ENCODE measurements at regions not wholly inside any gene's neighbourhood (a gene's known extent, or its start where the extent isn't known, plus 50 kb on each side); places are given as distances from the start of the nearest gene placed in this dataset.

- no peaks in the 10 kb centered on the region for H3K79me1 ChIP-seq (ENCODE audit: insufficient read depth, low read depth, low read length, poor library complexity, severe bottlenecking)
Observed at GRCh38 chr1:164188497-164188896, 370.5 kb upstream of the PBX1 start.

More at GRCh38 chr1:164188497-164188896, 370.5 kb upstream of the PBX1 start:
- H3K79me2 ChIP-seq (ENCODE audit: insufficient read depth, low read length), result no peaks in the 10 kb centered on the region
- peaks cover 2 to 5% of the 10 kb centered on the region in 2 experiments for H3K4me1 Mint-ChIP-seq
- no peak overlapping the region for H3K23ac ChIP-seq (ENCODE audit: insufficient read length, low read depth, low read length)
- no peak overlapping the region for H2BK20ac ChIP-seq (ENCODE audit: low read depth, low read length, poor library complexity, severe bottlenecking)
- no peak overlapping the region for H4K91ac ChIP-seq (ENCODE audit: insufficient read length, low read depth, low read length)
- no peak overlapping the region for H3T11ph ChIP-seq (ENCODE audit: low read length)
- no peak for DNase-seq
- no peaks in the 10 kb centered on the region for H3K9me3 ChIP-seq (ENCODE audit: control insufficient read depth, low read depth, low read length)
- H3K36me3 Mint-ChIP-seq (ENCODE audit: insufficient read depth in 1 of 3, low read depth in 3 of 3), result peaks cover 0 to 1% (median 0%) of the 10 kb centered on the region in 3 experiments; a peak in 2 of 7 replicates
- H3K23me2 ChIP-seq (ENCODE audit: insufficient read length, low read depth, low read length, poor library complexity, severe bottlenecking), result no peaks in the 10 kb centered on the region
- no peak overlapping the region for H2AFZ ChIP-seq (ENCODE audit: low read length)
- no peak overlapping the region for H3K4ac ChIP-seq (ENCODE audit: low read depth, low read length)
- H3K4me1 ChIP-seq (ENCODE audit: insufficient read depth, low read length), result no peaks in the 10 kb centered on the region
- H3K4me2 ChIP-seq (ENCODE audit: insufficient read depth, insufficient read length, low read length), result no peak overlapping the region
- no peak for TF ChIP-seq CTCF (conservative IDR thresholded peaks at IDR 0.05)
- H3K4me3 Mint-ChIP-seq, result no peak overlapping the region
- H3K9me3 Mint-ChIP-seq, result peaks cover 6 to 9% of the 10 kb centered on the region in 2 experiments; a peak in 3 of 5 replicates
- H2BK5ac ChIP-seq (ENCODE audit: insufficient read length, low read length), result no peak overlapping the region
- no CpG with 5 or more reads among the region's 4 CpGs for WGBS (ENCODE audit: extremely low coverage, insufficient read length, low lambda C conversion rate)
- no peak overlapping the region for H3K56ac ChIP-seq (ENCODE audit: insufficient read length, low read depth, low read length)
- no peak overlapping the region for H2BK12ac ChIP-seq (ENCODE audit: insufficient read length, low read depth, low read length)
- no peak overlapping the region for H3K27ac ChIP-seq (ENCODE audit: insufficient read length, low read depth, low read length)
- H2AK5ac ChIP-seq (ENCODE audit: insufficient read length, low read length), result no peak overlapping the region
- no peak overlapping the region for H2BK15ac ChIP-seq (ENCODE audit: low read depth, low read length)
- no peaks in the 10 kb centered on the region for H3K27me3 ChIP-seq (ENCODE audit: insufficient read depth, low read length)
- no peak overlapping the region for H3K18ac ChIP-seq (ENCODE audit: insufficient read length, low read depth, low read length)
- H3K27me3 Mint-ChIP-seq (ENCODE audit: low read depth), result no peaks in the 10 kb centered on the region
- H3K14ac ChIP-seq (ENCODE audit: insufficient read depth, low read length), result no peak overlapping the region
- H3K27ac Mint-ChIP-seq, result no peak overlapping the region
- H4K8ac ChIP-seq (replicated peaks; ENCODE audit: insufficient read length, low read depth, low read length), result no peak overlapping the region
- no peak overlapping the region for H3K9ac ChIP-seq (ENCODE audit: extremely low read depth, insufficient read length, low read length)
- no peaks in the 10 kb centered on the region for H4K20me1 ChIP-seq (ENCODE audit: control insufficient read depth, insufficient read depth, insufficient read length)
- no peak overlapping the region for H2BK120ac ChIP-seq (ENCODE audit: low read depth, low read length, poor library complexity, severe bottlenecking)
- H4K5ac ChIP-seq (ENCODE audit: insufficient read length, low read depth, low read length), result no peak overlapping the region
